HG03575 (cell line): ENCODE measurements at regions not wholly inside any gene's neighbourhood (a gene's known extent, or its start where the extent isn't known, plus 50 kb on each side); places are given as distances from the start of the nearest gene placed in this dataset.
A peak's percentile ranks its signal among the peaks of the same experiment; 100 is the strongest.

Source experiments
- ATAC-seq: cut with Tn5 transposase; IDR thresholded peaks from one replicate; pipeline ENCODE4 v1.9.1; 2021; ENCODE audit not compliant: unreplicated experiment, insufficient number of reproducible peaks, low FRiP score; ENCODE audit errors: extremely low read depth

GRCh38 chr7:118644346-118644745 is 419.8 kb downstream of the ANKRD7 start:
- ATAC-seq = no peak

- ATAC-seq = no peak
Observed at GRCh38 chr7:118648002-118648401, 423.5 kb downstream of the ANKRD7 start.

- peak; percentile 68 for ATAC-seq
Observed at GRCh38 chr7:118657391-118658005, 433.0 kb downstream of the ANKRD7 start.

- no peak for ATAC-seq
Observed at GRCh38 chr7:118662266-118662665, 437.8 kb downstream of the ANKRD7 start.

- no peak for ATAC-seq
Observed at GRCh38 chr7:118664498-118664897, 440.0 kb downstream of the ANKRD7 start.

- no peak for ATAC-seq
Observed at GRCh38 chr7:118671149-118671548, 446.6 kb downstream of the ANKRD7 start.

- no peak for ATAC-seq
Observed at GRCh38 chr7:118684796-118685195, 460.3 kb downstream of the ANKRD7 start.

GRCh38 chr7:118689403-118689802 is 464.9 kb downstream of the ANKRD7 start:
- no peak for ATAC-seq

- no peak for ATAC-seq
Observed at GRCh38 chr7:118696879-118697278, 472.4 kb downstream of the ANKRD7 start.

- ATAC-seq = no peak
Observed at GRCh38 chr7:118699222-118699621, 474.7 kb downstream of the ANKRD7 start.

- ATAC-seq = no peak
Observed at GRCh38 chr7:118708741-118709140, 484.2 kb downstream of the ANKRD7 start.

GRCh38 chr7:118711688-118712087 is 487.2 kb downstream of the ANKRD7 start:
- ATAC-seq = no peak

- ATAC-seq = no peak
Observed at GRCh38 chr7:118713039-118713438, 488.5 kb downstream of the ANKRD7 start.

- ATAC-seq = no peak
Observed at GRCh38 chr7:118720632-118721031, 496.1 kb downstream of the ANKRD7 start.

GRCh38 chr7:118731854-118732253 is 507.4 kb downstream of the ANKRD7 start:
- no peak for ATAC-seq

- no peak for ATAC-seq
Observed at GRCh38 chr7:118734541-118734940, 510.0 kb downstream of the ANKRD7 start.

- no peak for ATAC-seq
Observed at GRCh38 chr7:118735441-118735840, 510.9 kb downstream of the ANKRD7 start.

GRCh38 chr7:118737935-118738334 is 513.4 kb downstream of the ANKRD7 start:
- ATAC-seq = no peak

GRCh38 chr7:118745927-118746326 is 521.4 kb downstream of the ANKRD7 start:
- ATAC-seq = no peak

- ATAC-seq = no peak
Observed at GRCh38 chr7:118747473-118747872, 523.0 kb downstream of the ANKRD7 start.

GRCh38 chr7:118753479-118753878 is 529.0 kb downstream of the ANKRD7 start:
- no peak for ATAC-seq
